IPS DF 4.7 (cell line): ENCODE measurements at regions not wholly inside any gene's neighbourhood (a gene's known extent, or its start where the extent isn't known, plus 50 kb on each side); places are given as distances from the start of the nearest gene placed in this dataset.

Experiments
- DNase-seq: peaks from one replicate; pipeline ENCODE4 v3.0.0-alpha.2; 2013; ENCODE audit warnings: low spot score; ENCODE audit errors: extremely low read depth

DNA sequence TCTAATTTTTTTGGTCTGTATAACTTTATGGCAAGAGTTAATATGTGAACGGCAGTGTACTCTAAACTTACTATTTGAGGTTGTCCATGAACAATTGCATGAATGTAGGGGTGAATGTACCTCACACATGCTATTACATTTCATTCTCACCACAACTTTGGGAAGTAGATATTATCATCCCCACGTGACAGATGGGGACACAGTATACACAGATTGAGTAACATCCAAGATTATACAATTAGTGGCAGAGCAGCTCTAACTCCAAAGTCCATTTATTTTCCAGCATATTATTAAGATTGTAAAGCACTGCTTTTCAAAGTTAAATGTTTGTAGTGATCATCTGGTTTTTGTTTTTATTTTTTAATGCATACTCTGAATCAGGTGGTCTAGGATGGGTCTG is 622.1 kb upstream of the ZEB2 start:
- no peak for DNase-seq

GRCh38 chr2:145140658-145141057 is 620.7 kb upstream of the ZEB2 start:
- DNase-seq: no peak

DNA sequence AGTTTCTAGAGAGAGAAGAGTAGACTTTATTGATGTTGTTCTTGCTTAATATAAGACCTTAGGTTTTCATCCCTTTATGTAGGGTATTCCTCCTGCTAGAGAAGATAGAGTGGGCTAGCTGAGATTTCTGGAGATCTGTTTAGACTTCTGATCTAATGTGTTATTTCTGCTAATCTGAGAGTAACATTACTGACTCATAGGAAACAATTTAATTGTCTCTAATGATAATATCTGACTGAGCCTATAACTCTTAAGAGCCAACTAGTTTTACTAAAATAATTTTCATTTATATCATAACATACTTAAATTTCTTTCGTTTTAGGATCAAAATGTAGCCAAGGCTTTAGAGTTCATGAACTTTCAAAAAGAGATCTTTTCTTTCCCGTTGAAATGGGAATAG is 618.7 kb upstream of the ZEB2 start:
- DNase-seq: no peak

- DNase-seq: no peak
Measured at GRCh38 chr2:145137901-145138300, 618.0 kb upstream of the ZEB2 start.

DNA sequence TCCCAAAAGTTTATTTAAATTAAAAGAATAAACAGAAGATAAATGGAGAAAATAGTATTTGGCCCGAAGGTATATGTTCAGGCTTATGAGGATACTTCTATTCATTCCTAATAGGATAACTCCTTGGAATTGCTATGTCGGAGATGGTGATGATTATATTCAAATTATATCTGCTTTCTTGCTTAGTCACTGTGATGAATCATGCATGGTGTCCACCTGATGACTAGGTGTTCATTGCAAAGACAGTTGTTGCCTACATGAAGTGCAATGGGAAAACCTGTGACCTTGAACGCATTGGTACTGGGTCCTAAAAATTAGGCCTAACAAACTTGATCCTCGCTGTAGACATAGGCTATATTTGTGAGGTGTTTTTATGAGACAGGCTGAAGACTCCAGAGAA is 617.3 kb upstream of the ZEB2 start:
- no peak for DNase-seq

GRCh38 chr2:145136702-145137101 is 616.8 kb upstream of the ZEB2 start:
- no peak for DNase-seq

- DNase-seq: no peak
Measured at GRCh38 chr2:145126146-145126545, 606.2 kb upstream of the ZEB2 start.

- no peak for DNase-seq
Measured at GRCh38 chr2:145124085-145124484, 604.2 kb upstream of the ZEB2 start.

DNA sequence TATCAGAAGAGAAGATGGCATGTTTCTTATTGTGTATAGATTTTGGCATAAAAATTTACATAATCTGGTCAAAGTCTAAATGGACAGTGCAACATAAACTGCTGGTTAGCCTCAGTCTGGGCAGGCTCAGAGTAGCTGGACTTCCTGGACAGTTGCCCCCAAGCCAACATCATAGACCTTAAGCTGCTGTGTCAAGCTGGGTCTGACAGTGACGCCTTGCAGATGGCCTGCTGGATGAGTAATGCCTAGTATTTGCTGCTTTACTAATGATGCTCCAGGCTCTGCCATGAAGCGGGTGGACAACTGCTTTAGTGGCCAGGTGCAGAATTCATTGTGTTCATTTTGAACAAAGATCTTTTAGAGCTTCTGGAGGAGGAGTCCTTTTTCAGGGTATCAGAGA is 603.7 kb upstream of the ZEB2 start:
- DNase-seq: no peak

DNA sequence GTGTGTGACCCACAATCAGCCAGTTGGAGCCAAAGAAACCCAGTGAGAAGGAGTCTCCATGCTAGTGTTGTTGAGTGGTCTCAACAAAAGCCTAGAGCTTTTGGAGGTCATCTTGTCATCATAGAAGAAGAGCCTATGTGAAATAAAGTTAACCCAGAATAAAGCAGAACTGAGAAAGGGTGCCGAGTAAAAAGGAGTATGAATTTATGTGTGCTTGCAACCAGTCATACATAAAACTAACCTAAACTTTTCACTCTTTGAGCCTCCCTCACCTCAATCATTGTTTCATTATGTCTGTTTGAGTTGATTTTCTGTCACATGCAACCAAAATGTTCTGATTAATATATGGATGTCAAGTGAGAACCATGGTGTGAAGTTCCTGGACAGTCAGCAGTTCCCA is 599.3 kb upstream of the ZEB2 start:
- DNase-seq: no peak

DNA sequence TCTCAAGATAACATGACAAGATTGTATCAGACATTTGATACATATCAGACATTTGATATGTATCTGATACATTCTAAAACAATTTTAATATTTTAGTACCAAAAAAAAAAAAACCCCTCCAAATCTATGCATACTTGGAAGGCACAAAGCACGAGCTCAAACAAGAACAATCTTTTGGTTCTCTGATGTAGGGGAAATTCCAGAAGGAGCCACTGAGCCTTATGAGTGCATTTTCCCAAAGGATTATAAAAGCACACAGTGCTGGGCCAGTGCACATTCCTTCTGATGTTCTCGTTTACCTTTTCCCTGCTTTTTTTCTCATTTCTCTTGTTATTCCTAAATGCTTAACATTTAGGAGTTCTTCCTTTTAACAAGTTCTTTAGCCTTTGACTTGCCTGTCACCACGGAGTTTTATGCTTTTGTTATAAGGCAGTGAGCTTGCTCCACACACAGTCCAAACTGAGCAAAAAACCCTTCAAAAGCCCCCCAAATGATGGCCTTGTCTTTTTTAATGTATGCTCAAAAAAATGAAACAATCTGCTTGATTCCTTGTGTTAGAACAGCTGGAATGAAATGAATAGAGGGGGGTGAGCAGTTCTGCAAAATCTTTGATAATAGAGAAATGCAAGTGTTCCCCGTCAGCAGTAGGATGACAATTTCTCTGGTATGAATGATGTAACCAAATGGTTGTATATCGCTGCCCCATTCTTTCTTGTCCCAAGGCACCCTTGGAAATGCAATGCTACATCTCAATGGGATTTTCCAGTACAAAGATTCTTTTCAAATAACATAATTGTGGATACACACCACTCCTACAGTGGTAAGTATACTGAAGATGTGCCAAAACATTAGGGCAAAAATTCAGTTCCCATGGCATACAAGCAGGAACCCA is 597.2 kb upstream of the ZEB2 start:
- DNase-seq: no peak

- no peak for DNase-seq
Measured at GRCh38 chr2:145116056-145116455, 596.1 kb upstream of the ZEB2 start.

- DNase-seq: no peak
Measured at GRCh38 chr2:145114726-145115125, 594.8 kb upstream of the ZEB2 start.

GRCh38 chr2:145112467-145112866 is 592.5 kb upstream of the ZEB2 start:
- no peak for DNase-seq

DNA sequence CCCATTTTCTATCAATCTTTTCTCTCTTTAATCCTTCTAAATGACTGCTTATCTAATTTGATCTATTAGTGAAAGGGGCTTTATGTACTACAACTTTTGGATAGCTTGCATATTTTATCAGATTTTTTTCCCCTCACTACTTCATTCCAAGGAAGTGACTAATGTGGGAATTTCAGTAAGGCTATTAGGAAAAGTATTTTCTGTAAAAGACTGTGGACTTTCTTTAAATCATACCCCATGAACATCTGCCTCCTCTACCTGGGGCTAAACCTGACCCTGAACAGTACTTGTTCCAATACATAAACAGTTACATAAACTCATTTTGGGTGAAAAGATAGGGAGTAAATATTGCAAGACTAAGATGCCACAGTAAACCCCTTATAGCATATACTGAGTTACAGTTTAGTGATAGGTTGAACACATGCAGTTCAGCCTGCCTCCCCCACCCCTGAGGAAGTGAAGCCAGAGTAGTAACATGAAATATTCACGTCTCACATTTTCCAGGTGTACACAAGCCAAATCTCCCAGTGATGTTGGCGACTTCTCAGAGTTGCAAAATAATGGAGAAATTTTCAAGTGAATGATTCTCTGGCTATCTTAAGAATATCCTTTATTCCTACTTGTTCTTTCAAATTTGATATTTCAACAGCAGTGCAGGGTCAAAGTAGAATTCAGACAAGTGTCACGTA is 590.9 kb upstream of the ZEB2 start:
- DNase-seq: no peak

DNA sequence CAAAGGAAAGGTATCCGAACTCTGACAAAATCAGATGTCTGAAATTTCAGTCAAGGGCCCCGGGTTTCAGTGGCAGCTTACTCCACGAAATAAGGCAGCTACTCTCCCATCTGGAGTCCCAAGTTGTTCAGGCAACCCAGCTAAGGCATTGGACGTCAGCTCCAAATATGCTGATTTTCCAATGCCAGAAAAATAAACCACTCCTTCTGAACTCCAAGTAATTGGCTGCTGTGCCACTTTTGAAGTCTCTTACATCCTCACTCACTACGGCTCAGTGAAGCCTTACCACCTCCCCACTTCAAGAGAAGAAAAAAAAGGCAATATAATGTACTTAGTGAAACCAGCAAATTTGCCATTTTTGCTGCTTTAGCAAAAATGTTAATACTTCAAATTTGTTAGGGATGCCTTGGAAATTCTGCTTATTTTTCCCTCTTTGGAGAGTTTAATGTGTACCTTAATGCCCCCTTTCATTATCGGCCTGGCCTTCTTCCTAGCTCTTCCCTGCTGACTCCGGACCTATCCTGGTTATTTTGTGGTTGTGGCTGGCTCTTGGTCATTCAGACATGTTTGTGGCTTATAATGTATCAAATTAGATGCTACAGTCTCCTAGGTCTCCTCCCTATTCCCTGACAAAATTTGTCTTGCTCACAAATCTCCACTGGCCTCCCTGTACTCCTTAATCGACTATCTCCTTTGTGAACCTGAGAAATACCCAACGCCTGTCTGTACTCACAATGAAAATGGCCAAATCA is 589.2 kb upstream of the ZEB2 start:
- DNase-seq: no peak

- DNase-seq: no peak
Measured at GRCh38 chr2:145108361-145108778, 588.5 kb upstream of the ZEB2 start.

DNA sequence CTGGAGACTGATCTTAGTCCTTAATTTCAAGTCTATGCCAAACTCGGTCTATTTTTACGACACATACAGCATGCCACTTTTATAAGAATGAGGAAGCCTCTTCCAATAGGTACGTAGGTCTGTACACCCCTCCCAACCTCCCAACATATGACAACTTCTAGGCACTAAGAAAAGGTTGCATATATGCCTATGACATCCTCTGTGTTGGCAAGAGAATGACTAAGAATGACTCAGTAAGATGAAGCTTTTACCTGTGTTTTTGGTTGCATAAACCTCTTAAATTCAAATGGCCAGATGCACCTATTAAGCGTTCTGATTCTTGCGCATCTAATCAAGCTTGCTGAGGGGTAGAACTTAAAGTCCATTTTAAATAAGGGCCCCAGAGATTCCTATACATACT is 586.4 kb upstream of the ZEB2 start:
- no peak for DNase-seq

DNA sequence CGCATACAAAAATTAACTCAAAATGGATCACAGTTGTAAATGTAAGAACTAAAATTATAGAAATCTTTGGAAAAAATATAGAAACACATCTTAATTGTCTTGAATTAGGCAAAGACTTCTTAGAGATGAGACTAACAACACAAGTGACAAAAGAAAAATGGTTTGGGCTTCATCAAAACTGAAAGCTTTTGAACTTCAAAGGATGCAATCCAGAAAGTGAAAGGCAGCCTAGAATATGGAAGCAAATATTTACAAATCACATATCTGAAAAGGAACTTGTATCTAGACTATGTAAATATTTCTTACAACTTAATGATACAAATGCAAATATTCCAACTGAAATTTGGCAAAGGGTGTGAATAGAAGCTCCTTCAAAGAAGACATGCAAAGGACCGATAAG is 582.8 kb upstream of the ZEB2 start:
- no peak for DNase-seq

GRCh38 chr2:145100301-145100700 is 580.4 kb upstream of the ZEB2 start:
- no peak for DNase-seq

DNA sequence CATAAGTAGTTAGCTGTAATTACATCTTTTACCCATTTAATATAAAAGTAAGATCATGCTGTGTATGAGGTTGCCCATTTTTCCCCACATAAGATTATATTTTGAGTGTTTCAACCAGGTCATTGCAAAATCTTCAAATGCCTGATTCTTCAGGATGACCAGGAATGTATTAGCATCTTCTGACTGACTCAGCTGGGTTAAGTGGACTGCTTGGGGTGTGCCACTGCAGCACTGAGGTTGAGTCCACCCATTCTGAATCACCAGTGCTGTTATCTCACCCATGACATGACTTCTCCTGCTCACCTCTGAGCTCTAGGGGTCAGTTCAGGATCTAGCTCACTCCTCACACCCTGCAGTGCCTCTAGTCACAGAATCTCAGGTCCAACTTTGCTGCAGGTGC is 576.7 kb upstream of the ZEB2 start:
- DNase-seq: no peak
